GM12875 (cell line): ENCODE measurements at regions not wholly inside any gene's neighbourhood (a gene's known extent, or its start where the extent isn't known, plus 50 kb on each side); places are given as distances from the start of the nearest gene placed in this dataset.

ENCODE experiments used
- H3K4me3 ChIP-seq: one replicate; pipeline ENCODE4 v1.5.1; 2011; ENCODE audit warnings: low read depth, low read length, control low read depth
- TF ChIP-seq, protein P1 (sequence below): IDR thresholded peaks from 2 replicates; pipeline ENCODE4 v1.5.1; 2011; ENCODE audit warnings: low read depth, mild to moderate bottlenecking, control low read depth, inconsistent platforms, low read length, moderate library complexity, borderline replicate concordance; ENCODE audit not compliant: insufficient read depth

GRCh38 chr13:105345131-105345530 lies 1190.3 kb downstream of the EFNB2 start:
- TF ChIP-seq, protein P1, sequence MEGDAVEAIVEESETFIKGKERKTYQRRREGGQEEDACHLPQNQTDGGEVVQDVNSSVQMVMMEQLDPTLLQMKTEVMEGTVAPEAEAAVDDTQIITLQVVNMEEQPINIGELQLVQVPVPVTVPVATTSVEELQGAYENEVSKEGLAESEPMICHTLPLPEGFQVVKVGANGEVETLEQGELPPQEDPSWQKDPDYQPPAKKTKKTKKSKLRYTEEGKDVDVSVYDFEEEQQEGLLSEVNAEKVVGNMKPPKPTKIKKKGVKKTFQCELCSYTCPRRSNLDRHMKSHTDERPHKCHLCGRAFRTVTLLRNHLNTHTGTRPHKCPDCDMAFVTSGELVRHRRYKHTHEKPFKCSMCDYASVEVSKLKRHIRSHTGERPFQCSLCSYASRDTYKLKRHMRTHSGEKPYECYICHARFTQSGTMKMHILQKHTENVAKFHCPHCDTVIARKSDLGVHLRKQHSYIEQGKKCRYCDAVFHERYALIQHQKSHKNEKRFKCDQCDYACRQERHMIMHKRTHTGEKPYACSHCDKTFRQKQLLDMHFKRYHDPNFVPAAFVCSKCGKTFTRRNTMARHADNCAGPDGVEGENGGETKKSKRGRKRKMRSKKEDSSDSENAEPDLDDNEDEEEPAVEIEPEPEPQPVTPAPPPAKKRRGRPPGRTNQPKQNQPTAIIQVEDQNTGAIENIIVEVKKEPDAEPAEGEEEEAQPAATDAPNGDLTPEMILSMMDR = no peak
- H3K4me3 ChIP-seq = no peak overlapping the region

DNA sequence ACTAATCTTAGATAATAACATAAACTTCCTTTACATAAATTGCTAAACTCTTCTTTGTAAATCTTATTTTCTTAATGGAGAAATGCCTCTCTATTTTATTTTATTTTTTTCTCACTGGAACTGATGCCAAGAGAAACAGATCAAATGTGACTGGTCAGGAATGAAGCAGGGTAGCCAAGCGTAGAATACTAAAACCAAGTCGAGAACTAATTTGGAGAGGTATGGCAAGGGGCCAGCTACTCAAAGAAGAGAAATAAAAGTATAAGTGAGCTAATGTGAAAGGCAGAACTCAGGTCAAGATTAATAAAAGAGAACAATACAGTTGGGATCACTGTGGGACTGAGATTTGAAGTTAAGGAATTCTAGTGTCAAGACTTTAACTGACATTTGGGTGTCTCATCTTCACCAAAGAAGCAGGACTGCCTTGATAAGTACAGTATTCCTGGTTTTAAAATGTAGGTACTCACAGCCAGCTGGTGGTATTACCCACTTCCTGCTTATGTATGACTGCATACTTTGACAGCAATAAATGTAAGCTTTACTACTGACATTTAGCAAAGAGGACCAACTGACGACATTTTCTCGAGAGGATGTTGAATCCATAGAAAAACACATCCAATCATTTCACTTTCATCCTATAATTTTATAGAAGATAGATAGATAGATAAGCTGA lies 1192.2 kb downstream of the EFNB2 start:
- TF ChIP-seq, protein P1 = no peak
- no peak overlapping the region for H3K4me3 ChIP-seq

GRCh38 chr13:105342281-105342820 lies 1193.1 kb downstream of the EFNB2 start:
- TF ChIP-seq, protein P1 = no peak
- H3K4me3 ChIP-seq = no peak overlapping the region

- TF ChIP-seq, protein P1 = no peak
- no peak overlapping the region for H3K4me3 ChIP-seq
Measured at GRCh38 chr13:105341758-105342157, 1193.7 kb downstream of the EFNB2 start.

DNA sequence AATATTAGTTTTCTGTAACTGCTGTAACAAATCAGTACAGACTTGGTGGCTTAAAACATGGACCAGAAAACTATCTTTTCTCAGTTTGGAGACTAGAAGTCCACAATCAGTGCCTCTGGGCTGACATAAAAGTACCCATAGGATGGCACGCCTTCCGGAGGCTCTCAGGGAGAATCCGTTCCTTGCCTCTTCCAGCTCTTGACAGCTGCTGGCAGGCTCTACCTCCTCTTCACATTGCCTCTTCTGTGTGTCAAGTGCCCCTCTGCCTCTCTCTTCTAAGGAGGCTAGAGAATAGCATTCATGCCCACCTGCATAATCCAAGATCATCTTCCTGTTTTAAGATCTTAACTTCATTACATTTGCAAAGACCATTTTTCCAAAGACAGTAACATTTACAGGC lies 1194.2 kb downstream of the EFNB2 start:
- no peak overlapping the region for H3K4me3 ChIP-seq
- TF ChIP-seq, protein P1 = no peak

DNA sequence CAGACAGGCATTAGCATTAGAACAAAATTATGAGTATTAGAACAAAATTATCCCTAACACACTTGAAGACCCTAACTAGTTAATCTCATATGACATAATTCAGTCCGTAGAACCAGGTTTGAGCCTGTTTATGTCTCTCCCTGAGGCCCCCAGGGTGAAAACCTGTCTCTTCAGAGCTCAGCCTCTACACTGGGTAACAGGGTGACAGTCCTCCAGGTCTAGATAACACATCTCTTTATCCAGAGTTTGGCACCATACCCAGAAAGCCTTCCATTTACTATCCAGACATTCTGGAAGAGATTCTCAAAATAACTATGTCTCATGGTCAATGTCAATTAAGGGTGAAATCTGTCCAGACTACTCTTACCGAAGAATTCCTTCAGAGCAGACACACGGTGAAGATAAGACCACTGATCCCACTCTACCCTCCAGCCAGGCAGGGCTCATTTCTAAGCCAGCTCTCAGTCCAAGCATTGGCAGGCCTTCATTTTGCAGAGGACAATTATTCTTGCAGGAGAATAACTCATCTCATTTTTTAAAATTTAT lies 1195.3 kb downstream of the EFNB2 start:
- TF ChIP-seq, protein P1 = no peak
- no peak overlapping the region for H3K4me3 ChIP-seq

DNA sequence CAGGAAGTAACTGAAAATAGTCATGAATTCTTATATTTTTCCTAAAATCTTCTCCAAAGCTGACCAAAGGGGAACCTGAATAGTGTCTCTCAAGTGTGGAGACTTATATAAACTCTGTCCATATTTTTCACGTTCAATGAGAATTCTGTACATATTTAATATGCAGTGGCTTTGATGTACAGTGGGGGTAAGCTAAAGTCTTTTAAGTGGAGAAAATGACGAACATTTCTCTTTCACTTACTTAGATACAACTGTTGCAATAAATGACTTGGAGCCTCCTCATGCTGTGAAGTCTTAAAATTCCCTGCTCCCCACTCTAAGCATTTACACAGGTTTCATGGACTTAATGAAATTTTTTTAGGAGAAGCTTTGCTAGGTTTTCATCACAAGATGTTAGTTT lies 1196.7 kb downstream of the EFNB2 start:
- TF ChIP-seq, protein P1 = no peak
- no peak overlapping the region for H3K4me3 ChIP-seq
